ENCODE measurements at regions not wholly inside any gene's neighbourhood (a gene's known extent, or its start where the extent isn't known, plus 50 kb on each side); places are given as distances from the start of the nearest gene placed in this dataset.
"Not testable (repeated sequence)": the region's sequence is repeated elsewhere in the genome, so short reads cannot be mapped to it uniquely, and the experiment has no call there.

- no peak for DNase-seq
- ATAC-seq (ENCODE audit: poor library complexity): no peak
- intact Hi-C loops (cut with DNase I): no loop called here
Observed at GRCh38 chr2:44077942-44078511, 82.2 kb upstream of the LRPPRC start.

- no peak for ATAC-seq (ENCODE audit: poor library complexity)
- intact Hi-C loops (cut with DNase I): no loop called here
- no peak for DNase-seq
Observed at GRCh38 chr2:44079686-44080085, 83.9 kb upstream of the LRPPRC start.

- DNase-seq: no peak
- ATAC-seq (ENCODE audit: poor library complexity): no peak
- intact Hi-C loops (cut with DNase I): no loop called here
Observed at GRCh38 chr2:44083054-44083453, 85.6 kb upstream of the PPM1B start.

GRCh38 chr2:44084850-44085249, 83.8 kb upstream of the PPM1B start:
- ATAC-seq (ENCODE audit: poor library complexity) (no peak), DNase-seq (no peak)
- intact Hi-C loops (cut with DNase I): no loop called here

DNA sequence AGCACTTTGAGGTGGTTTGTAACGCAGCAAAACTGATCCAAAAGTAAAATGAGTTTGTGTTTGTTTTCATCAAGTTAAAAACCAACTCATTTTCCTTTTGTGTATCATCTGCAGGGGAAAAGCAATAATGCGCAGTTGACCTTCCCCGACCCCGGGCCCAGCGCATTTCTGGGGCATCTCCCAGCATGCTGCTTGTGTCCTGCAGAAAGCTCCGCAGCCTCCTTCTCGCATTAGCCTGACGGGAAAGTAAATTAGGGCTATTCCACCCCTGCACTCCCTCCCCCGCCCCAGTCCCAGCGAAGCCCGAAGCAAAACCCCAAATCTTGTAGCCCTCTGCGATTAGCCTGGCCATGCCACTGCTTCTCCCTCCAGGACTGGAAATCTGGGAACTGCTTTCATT, 82.0 kb upstream of the PPM1B start:
- intact Hi-C loops (cut with DNase I): no loop called here
- ATAC-seq (ENCODE audit: poor library complexity) (no peak), DNase-seq (no peak)

DNA sequence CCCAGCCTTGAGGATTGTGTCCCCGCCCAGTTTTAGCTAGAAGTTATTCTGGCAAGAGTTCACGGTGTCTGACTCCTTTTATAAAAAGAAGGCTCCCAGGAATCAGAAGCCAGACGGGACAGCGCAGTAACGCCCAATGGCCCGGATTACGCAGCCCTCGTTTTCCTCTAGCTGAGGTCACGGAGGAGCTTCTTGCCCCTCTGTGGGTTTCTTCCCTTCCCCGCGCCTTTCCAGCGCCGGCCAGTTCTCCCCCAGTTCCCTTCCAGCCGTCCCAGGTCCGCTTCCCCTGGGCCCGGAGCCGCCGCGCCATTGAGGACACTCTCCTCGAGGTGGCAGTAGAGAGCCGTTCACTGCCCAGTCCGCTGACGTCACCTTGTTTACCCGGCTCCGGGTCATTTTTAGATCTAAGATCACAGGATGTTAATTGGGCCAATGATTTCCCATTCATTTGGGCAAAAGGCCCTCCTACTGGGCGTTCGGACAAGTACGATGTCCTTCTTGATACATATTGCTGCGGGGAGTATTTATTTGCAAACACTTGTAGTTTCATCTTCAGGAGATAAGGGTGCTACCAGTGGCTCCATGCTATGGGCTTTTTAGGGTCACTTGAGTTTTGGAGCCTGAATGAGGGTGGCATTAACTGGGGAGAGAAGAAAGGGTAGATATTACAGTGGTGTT, 81.5 kb upstream of the PPM1B start:
- DNase-seq: peak; percentile 91
- intact Hi-C loops (cut with DNase I): no loop called here
- ATAC-seq (ENCODE audit: poor library complexity): peak; percentile 98

DNA sequence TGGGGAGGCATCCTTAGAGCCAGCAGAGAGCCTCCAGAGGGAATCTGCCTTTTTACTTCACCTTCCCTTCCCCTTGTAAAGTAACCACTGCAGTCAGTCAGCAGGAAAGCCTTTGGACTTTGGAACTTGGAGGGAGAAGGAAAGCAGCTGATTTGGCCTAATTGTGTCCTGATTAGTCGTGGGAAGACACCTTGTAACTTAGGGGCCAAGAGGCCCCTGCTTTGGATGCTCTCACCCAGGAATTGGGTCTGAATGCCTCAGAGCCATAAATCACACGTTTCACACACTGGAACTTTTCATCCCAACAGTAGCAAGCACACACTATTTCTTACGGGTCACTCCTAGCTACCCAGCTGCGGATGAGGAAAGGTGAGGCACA, 81.0 kb upstream of the PPM1B start:
- ATAC-seq (ENCODE audit: poor library complexity): peak; percentile 38
- intact Hi-C loops (cut with DNase I): no loop called here

DNA sequence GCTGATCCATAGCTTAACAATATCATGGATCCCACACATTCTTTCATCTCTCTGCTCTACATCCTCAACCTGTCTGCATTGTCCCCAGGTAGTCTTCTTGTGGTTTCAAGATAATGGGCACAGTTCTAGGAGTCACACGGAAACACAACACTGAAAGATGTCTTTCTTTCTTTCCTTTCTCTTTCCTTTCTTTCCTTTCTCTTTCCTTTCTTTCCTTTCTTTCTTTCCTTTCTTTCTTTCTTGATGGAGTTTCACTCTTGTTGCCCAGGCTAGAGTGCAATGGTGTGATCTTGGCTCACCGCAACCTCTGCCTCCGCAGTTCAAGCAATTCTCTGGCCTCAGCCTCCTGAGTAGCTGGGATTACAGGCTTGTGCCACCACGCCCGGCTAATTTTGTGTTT, 76.2 kb upstream of the PPM1B start:
- intact Hi-C loops (cut with DNase I); ATAC-seq (ENCODE audit: poor library complexity); DNase-seq: not testable (repeated sequence)

More for the DNA sequence above, 81.0 kb upstream of the PPM1B start:
- DNase-seq: no peak

DNA sequence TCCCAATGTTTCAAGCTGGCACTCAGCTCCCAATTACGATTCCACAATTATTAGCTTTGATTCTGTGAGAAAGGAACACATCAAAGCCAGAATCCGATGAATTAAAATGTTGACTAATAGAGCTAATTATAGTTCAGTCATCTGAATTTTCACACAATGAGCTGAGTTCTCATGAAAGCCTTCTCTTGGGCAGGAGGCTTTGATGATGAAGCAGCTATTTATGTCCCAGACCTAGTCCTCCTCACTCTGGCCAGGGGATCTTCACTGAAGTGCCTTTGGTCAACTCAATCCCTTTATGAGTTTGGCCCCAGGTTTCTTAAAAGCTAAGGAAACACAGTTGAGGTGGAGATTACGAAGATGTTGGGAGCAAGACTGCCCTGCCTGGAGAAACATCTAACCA, 74.7 kb upstream of the PPM1B start:
- ATAC-seq (ENCODE audit: poor library complexity) (no peak), DNase-seq (no peak)
- intact Hi-C loops (cut with DNase I): no loop called here

DNA sequence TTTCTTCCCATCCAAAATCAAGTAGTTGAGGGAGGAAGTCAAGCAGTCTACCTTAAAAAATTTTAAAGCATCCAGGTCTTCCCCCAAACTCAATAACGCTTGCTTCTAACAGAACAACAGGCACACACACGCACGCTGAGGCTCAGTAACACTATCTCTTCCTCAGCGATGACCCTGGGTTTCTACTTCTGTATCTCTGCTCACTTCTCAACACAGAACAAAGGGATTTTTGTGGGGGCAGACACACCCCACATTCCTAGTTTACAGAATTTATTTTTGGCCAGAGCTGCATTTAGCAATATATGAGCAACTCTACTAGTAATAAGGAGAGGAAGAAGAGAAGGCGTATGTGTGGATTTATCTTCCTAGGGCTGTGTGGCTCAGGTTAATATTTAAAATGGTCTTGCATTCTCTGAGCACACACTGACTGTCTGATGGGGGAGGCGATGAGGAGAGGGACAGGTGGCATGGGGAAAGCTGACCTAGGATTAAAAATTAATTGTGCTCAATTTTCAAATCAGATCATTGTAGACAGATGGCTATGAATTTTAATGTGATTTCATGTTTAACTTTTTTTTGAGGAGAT, 71.3 kb upstream of the PPM1B start:
- intact Hi-C loops (cut with DNase I): no loop called here
- no peak for DNase-seq
- no peak for ATAC-seq (ENCODE audit: poor library complexity)

- intact Hi-C loops (cut with DNase I): no loop called here
- ATAC-seq (ENCODE audit: poor library complexity): no peak
- no peak for DNase-seq
Observed at GRCh38 chr2:44098050-44098449, 70.6 kb upstream of the PPM1B start.

DNA sequence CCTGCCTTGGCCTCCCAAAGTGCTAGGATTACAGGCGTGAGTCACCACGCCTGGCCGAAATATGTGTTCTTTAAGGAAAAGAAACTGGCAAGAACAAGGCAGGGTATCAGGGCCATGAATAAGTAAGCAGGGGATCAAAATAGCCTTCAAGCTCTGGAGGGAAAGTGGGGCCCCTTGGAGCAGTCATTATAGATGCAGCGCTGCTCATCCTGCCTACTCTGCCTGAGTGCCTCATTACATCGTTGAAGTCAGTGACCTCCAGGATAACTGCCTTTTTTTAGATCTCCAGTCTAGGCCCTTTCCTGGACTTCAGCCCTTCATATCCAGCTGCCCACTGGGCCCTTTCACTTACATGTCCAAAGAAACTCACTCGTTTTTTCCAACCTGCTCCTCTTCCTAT, 69.8 kb upstream of the PPM1B start:
- DNase-seq (no peak), ATAC-seq (ENCODE audit: poor library complexity) (no peak)
- intact Hi-C loops (cut with DNase I): no loop called here

- intact Hi-C loops (cut with DNase I): no loop called here
- ATAC-seq (ENCODE audit: poor library complexity) (peak; percentile 57), DNase-seq (peak; percentile 67)
Observed at GRCh38 chr2:44100351-44100750, 68.3 kb upstream of the PPM1B start.

DNA sequence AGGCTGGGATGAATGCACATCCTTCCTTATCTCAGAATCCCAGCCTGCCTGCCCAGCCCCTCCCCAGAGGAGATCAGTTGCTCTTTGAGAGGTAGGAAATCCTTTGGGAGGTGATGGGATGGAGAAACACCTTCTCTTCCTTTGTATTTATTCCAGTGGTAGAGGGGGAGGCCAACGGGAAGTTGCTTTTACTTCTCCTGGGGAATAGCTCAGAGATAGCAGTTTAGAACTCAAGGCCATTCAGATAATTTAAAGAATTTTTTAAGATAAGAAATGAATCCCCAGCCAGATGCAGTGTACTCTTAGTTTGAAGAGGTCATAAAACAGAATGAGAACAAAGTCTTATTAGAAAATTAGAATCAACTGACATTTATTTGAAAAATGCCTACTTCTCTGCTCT, 67.4 kb upstream of the PPM1B start:
- no peak for DNase-seq
- ATAC-seq (ENCODE audit: poor library complexity): no peak
- intact Hi-C loops (cut with DNase I): no loop called here

DNA sequence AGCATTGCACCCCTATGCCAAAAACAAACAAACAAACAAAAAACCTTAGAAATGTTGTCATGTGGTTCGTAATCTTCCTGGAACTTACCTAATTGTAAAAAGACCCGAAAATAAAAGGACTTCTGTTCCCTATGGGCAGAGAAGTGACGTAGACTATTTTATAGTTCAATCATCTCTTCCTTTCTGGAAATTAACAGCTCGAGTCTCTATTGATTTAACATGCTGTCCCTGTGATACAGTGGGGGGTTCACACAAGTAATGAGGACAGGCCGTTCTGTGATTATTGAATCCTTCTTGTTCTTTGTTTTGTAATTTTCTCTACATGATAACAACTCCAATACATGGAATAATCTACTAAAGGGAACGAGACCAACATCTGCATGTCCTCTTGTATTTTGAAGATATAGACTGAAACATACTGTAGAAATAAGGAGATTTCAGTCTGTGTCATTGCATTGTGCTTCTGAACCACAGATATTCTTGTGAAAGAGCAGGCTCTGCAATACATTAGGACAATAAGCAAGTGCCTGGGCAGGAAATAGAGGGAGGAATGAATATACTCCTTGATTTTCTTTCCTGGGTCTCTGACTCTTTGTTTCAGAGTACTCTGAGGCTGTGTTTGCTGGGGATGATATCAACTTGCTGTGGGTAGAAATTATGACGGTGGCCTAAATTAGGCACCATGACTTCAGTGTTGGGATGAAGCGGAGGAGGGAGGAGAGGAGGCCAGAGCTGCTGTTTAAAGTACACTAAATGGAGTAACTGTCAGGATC, 65.7 kb upstream of the PPM1B start:
- no peak for ATAC-seq (ENCODE audit: poor library complexity)
- DNase-seq: no peak
- intact Hi-C loops (cut with DNase I): no loop called here

DNA sequence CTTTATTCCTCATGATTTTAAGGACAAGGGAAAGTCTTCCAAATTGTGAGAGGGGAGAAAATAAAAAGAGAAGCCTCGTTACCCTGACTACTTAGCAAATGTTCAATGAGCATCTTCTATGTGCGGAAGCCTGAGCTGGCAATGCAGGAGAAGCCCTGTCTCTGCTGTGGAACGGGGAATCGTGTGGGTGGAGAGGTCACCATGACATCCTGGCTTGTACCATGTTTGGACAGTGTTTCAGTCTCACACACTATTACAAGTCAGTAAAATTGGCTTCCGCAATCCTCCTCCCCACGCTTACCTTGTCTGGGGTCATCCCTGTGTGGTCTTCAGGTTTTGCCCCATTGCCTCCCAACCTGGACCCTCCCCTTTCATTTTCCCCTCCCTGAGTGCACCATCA, 65.0 kb upstream of the PPM1B start:
- intact Hi-C loops (cut with DNase I): no loop called here
- ATAC-seq (ENCODE audit: poor library complexity): no peak
- DNase-seq: no peak

- DNase-seq (no peak), ATAC-seq (ENCODE audit: poor library complexity) (no peak)
- intact Hi-C loops (cut with DNase I): no loop called here
Observed at GRCh38 chr2:44104855-44105271, 63.8 kb upstream of the PPM1B start.

GRCh38 chr2:44106509-44106908, 62.2 kb upstream of the PPM1B start:
- not testable (repeated sequence) for ATAC-seq (ENCODE audit: poor library complexity)

GRCh38 chr2:44107086-44107740, 61.5 kb upstream of the PPM1B start:
- no peak for DNase-seq
- intact Hi-C loops (cut with DNase I): no loop called here
- ATAC-seq (ENCODE audit: poor library complexity): no peak

More at GRCh38 chr2:44106509-44106908, 62.2 kb upstream of the PPM1B start:
- intact Hi-C loops (cut with DNase I); DNase-seq: not testable (repeated sequence)

Data from Right ventricle myocardium superior (tissue), 1 donor.